Stimulated activated naive CD8-positive, alpha-beta T cell treated with anti-CD3 and anti-CD28 coated beads, Interleukin-15, Interleukin-2, amounts not matched to agents 100 ng/mL and 50 ng/mL, for 24 hours (primary cell): ENCODE measurements at regions not wholly inside any gene's neighbourhood (a gene's known extent, or its start where the extent isn't known, plus 50 kb on each side); places are given as distances from the start of the nearest gene placed in this dataset.

ENCODE experiments used
- H3K27ac Mint-ChIP-seq: one replicate; pipeline ENCODE4 v1.8.0; 2021; ENCODE audit warnings: mild to moderate bottlenecking, mixed read lengths
- H3K27me3 Mint-ChIP-seq: one replicate; pipeline ENCODE4 v1.8.0; 2021; ENCODE audit warnings: mixed read lengths
- H3K36me3 Mint-ChIP-seq: one replicate; pipeline ENCODE4 v1.8.0; 2021; ENCODE audit warnings: low read depth, mixed read lengths
- H3K4me1 Mint-ChIP-seq: one replicate; pipeline ENCODE4 v1.8.0; 2021; ENCODE audit warnings: low read depth, mixed read lengths
- H3K4me3 Mint-ChIP-seq: one replicate; pipeline ENCODE4 v1.8.0; 2021; ENCODE audit warnings: mild to moderate bottlenecking, mixed read lengths
- H3K9me3 Mint-ChIP-seq: one replicate; pipeline ENCODE4 v1.8.0; 2021; ENCODE audit warnings: mixed read lengths

DNA sequence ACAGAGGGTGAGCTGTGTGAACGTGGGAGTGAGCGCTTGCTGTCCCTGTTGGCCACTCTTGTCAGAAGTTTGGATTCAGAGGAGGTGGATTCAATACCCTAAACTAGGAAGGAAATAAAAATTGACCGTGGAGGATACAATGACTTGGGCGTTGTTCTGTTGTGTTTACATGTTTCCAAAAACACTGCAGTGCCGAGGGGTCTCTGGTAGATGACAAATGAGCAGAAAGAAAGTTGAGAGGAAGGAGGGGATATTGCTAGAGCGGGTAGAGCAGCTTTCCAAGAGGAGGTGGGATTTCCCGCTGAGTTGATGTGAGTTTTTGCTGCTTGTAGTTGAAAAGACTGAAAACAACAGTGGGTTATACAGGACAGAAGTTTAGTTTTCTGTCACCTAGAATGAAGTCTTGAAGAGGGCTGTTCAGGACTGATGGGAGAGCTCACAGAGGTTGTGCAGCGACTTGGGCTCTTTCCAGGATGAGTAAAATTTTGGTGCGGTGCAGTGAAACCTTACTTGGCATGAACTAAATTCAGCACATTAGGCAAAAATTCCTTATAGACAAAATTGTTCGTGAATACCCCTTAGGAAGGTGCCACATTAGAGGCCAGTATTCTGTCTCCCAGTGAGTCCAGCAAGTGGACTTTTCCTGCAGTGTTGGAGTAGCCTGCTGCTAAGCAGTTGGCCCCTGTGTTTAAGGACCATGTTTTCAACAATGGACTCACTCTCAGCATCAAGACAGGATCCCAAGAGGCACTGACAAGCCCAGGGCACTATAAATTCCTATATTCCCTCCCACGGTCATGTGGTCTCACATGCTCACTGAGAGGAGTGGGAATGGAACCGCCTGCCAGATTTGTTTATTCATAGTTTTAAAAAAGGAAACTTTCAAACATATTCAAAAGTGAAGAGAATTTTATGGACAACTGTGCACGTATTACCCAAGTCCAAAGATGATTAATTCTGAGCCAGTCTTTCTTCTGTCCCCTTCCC, 435.0 kb upstream of the C2CD4B start:
- Mint-ChIP-seq H3K36me3 (no peaks in the 10 kb centered on the region), H3K27me3 (peaks cover 25% of the 10 kb centered on the region), H3K27ac (no peak overlapping the region), H3K4me3 (no peak overlapping the region), H3K4me1 (no peaks in the 10 kb centered on the region), H3K9me3 (no peaks in the 10 kb centered on the region)

DNA sequence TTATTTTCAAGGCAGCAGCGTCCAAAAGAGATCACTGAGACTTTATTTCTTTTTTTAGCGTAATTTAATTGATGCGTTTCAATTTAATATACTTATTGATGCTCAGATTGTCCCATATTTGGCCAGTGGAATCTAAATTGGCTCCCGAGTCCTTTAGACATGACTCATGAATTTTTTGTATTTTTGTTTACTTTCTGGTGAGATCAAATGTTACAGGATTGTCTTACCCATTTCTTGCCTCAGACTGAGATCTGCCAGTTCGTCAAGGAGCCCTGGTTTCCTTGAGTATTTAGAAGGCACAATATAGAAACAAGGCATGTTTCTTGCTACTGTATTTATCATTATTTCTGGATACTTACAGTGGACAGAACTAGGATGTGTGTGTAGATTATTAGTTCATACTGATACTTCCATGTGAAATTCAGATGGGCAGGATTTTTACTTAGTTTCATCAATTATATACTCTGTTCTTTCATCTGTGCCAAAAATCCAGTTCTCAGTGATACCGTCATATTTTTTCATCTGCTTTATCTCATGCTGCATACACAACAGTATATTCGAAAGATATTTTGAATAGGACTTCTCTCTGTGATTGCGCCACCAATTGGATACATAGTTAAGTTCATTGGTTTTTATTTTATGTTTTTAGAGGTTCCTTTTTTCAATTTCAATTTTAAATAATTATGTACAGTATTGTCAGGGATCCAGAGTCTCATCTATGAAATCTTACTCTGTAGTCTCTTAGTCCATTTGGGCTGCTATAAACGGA, 436.9 kb upstream of the C2CD4B start:
- no peaks in the 10 kb centered on the region for H3K4me1 Mint-ChIP-seq
- H3K27ac Mint-ChIP-seq, result no peak overlapping the region
- H3K9me3 Mint-ChIP-seq, result no peaks in the 10 kb centered on the region
- H3K27me3 Mint-ChIP-seq, result peaks cover 19% of the 10 kb centered on the region
- H3K36me3 Mint-ChIP-seq, result no peaks in the 10 kb centered on the region
- H3K4me3 Mint-ChIP-seq, result no peak overlapping the region

- no peaks in the 10 kb centered on the region for H3K4me1 Mint-ChIP-seq
- no peaks in the 10 kb centered on the region for H3K36me3 Mint-ChIP-seq
These were observed 438.7 kb upstream of the C2CD4B start for GRCh38 chr15:62603742-62604141.

DNA sequence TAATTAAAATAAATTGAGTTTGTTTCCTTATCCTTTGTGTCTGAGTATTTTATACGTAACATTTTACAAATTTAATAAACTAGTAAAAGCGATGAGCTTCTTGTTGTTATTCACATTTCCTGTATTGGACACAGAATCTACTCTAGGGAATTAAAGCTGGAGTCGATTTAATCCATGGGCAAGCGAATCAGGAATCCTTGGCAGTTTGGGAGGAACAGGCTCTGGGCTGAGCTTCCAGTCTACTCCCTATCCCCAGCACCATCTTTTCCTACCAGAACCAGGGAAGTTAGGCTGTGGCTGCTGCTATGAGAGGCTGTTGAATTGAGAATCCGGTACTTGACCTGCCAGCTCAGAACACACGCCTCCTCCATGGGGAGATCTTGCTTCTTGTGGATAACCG, 437.3 kb upstream of the TPM1 start:
- Mint-ChIP-seq H3K27me3 (peaks cover 19% of the 10 kb centered on the region), H3K4me3 (no peak overlapping the region), H3K9me3 (no peaks in the 10 kb centered on the region), H3K27ac (no peak overlapping the region), H3K36me3 (no peaks in the 10 kb centered on the region), H3K4me1 (no peaks in the 10 kb centered on the region)

More at GRCh38 chr15:62603742-62604141, 438.7 kb upstream of the C2CD4B start:
- H3K27me3 Mint-ChIP-seq, result peaks cover 22% of the 10 kb centered on the region
- H3K27ac Mint-ChIP-seq, result no peak overlapping the region
- no peaks in the 10 kb centered on the region for H3K9me3 Mint-ChIP-seq
- no peak overlapping the region for H3K4me3 Mint-ChIP-seq

GRCh38 chr15:62606376-62607113, 436.0 kb upstream of the TPM1 start:
- Mint-ChIP-seq H3K36me3 (no peaks in the 10 kb centered on the region), H3K4me3 (no peak overlapping the region), H3K27me3 (peaks cover 21% of the 10 kb centered on the region), H3K4me1 (no peaks in the 10 kb centered on the region), H3K9me3 (no peaks in the 10 kb centered on the region), H3K27ac (no peak overlapping the region)

- Mint-ChIP-seq H3K27me3 (peaks cover 17% of the 10 kb centered on the region), H3K9me3 (no peaks in the 10 kb centered on the region), H3K36me3 (no peaks in the 10 kb centered on the region), H3K27ac (no peak overlapping the region), H3K4me1 (no peaks in the 10 kb centered on the region), H3K4me3 (no peak overlapping the region)
These were observed 435.5 kb upstream of the TPM1 start for GRCh38 chr15:62607114-62607462.

GRCh38 chr15:62607643-62608042, 434.9 kb upstream of the TPM1 start:
- H3K4me1 Mint-ChIP-seq, result no peaks in the 10 kb centered on the region
- H3K9me3 Mint-ChIP-seq, result no peaks in the 10 kb centered on the region
- no peaks in the 10 kb centered on the region for H3K36me3 Mint-ChIP-seq
- H3K27me3 Mint-ChIP-seq, result peaks cover 15% of the 10 kb centered on the region
- no peak overlapping the region for H3K4me3 Mint-ChIP-seq
- no peak overlapping the region for H3K27ac Mint-ChIP-seq

DNA sequence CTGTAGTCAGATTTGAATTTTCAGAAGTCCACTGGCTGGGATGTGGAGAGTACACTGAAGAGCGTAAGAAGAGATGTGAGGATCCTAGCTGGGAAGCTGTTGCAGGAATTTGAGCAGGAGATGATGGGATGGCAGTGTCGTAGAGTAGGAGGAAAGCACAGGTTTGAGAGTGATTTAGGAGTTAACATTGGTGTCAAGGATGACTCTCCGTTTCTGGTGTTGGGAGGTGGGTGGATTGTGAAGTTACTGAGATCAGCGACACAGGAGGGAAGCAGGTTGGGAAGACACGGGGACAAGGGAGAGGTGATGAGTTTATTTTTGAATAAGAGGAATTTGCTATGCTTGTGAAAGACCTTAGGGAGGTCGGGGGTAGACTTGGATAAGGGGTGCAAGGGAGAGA, 434.2 kb upstream of the TPM1 start:
- H3K9me3 Mint-ChIP-seq, result no peaks in the 10 kb centered on the region
- H3K27me3 Mint-ChIP-seq, result peaks cover 21% of the 10 kb centered on the region
- H3K27ac Mint-ChIP-seq, result no peak overlapping the region
- no peaks in the 10 kb centered on the region for H3K4me1 Mint-ChIP-seq
- no peak overlapping the region for H3K4me3 Mint-ChIP-seq
- no peaks in the 10 kb centered on the region for H3K36me3 Mint-ChIP-seq

GRCh38 chr15:62610265-62610869, 432.2 kb upstream of the TPM1 start:
- Mint-ChIP-seq H3K4me1 (no peaks in the 10 kb centered on the region), H3K9me3 (no peaks in the 10 kb centered on the region), H3K27me3 (peaks cover 25% of the 10 kb centered on the region), H3K27ac (no peak overlapping the region), H3K4me3 (no peak overlapping the region), H3K36me3 (no peaks in the 10 kb centered on the region)

- no peaks in the 10 kb centered on the region for H3K4me1 Mint-ChIP-seq
- no peak overlapping the region for H3K27ac Mint-ChIP-seq
- no peak overlapping the region for H3K4me3 Mint-ChIP-seq
- H3K9me3 Mint-ChIP-seq, result no peaks in the 10 kb centered on the region
- H3K36me3 Mint-ChIP-seq, result no peaks in the 10 kb centered on the region
- H3K27me3 Mint-ChIP-seq, result peaks cover 25% of the 10 kb centered on the region
These were observed 431.5 kb upstream of the TPM1 start for GRCh38 chr15:62611002-62611401.

GRCh38 chr15:62612183-62612733, 430.3 kb upstream of the TPM1 start:
- H3K27ac Mint-ChIP-seq, result no peak overlapping the region
- H3K27me3 Mint-ChIP-seq, result peaks cover 25% of the 10 kb centered on the region
- H3K4me1 Mint-ChIP-seq, result no peaks in the 10 kb centered on the region
- no peak overlapping the region for H3K4me3 Mint-ChIP-seq
- H3K9me3 Mint-ChIP-seq, result no peaks in the 10 kb centered on the region
- no peaks in the 10 kb centered on the region for H3K36me3 Mint-ChIP-seq

DNA sequence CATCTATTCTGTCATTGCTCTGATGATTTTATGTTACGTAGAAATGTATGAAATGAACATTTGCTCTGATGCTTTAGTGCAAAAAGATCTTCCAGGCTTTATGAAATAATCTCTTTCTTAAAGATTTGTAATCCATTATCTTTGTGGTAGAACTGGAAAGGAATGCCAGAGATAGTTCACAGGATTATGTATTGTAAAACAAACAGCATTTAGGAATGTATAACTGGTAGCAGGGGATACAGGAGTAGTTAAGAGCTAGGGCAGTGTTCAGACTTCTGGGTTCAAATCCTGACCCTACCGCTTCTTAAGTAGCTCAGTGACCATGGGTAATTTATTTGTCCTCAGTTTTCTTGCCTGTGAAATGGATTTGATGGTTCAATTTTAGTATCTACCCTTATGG, 429.8 kb upstream of the TPM1 start:
- no peaks in the 10 kb centered on the region for H3K36me3 Mint-ChIP-seq
- H3K4me3 Mint-ChIP-seq, result no peak overlapping the region
- H3K27ac Mint-ChIP-seq, result no peak overlapping the region
- H3K9me3 Mint-ChIP-seq, result no peaks in the 10 kb centered on the region
- H3K4me1 Mint-ChIP-seq, result no peaks in the 10 kb centered on the region
- peaks cover 25% of the 10 kb centered on the region for H3K27me3 Mint-ChIP-seq

DNA sequence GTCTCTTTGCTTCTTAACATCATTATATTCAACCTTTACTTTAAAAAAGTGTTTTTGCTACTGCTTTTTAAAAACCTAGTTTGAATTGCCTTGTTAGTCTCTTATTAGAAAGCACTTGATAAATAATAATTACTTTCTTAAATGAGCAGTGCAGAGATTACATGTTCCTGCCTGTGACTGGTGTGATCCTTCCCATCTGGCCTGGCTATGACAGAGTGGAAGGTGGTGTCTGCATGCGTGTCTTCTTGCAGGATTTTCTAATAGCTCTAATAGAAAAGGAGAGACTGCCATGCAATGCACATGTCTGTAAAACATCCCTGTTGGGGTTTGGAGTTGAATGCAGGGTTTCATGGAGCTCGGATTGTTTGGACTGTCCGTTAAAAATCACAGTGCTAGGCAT, 425.8 kb upstream of the TPM1 start:
- peaks cover 16% of the 10 kb centered on the region for H3K27me3 Mint-ChIP-seq
- no peaks in the 10 kb centered on the region for H3K36me3 Mint-ChIP-seq
- no peaks in the 10 kb centered on the region for H3K9me3 Mint-ChIP-seq
- no peak overlapping the region for H3K27ac Mint-ChIP-seq
- H3K4me1 Mint-ChIP-seq, result no peaks in the 10 kb centered on the region
- no peak overlapping the region for H3K4me3 Mint-ChIP-seq

DNA sequence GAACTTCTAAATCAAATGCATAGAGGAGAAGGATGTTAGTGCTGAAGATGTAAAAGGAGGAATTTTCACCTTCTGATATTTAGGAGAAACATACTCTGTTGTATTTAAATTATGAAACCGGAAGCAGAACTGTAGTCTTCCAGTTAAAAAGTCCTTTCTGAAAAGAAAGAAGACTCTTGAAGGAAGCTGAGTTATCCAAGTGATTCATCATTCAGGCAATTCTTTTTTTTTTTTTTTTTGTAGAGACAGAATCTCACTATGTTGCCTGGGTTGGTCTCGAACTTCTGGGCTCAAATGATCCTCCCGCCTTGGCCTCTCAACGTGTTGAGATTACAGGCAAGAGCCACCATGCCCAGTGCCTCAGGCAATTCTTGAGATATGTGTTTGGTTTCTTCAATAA, 424.8 kb upstream of the TPM1 start:
- no peak overlapping the region for H3K27ac Mint-ChIP-seq
- H3K9me3 Mint-ChIP-seq, result no peaks in the 10 kb centered on the region
- no peak overlapping the region for H3K4me3 Mint-ChIP-seq
- H3K36me3 Mint-ChIP-seq, result no peaks in the 10 kb centered on the region
- H3K4me1 Mint-ChIP-seq, result no peaks in the 10 kb centered on the region
- H3K27me3 Mint-ChIP-seq, result peaks cover 15% of the 10 kb centered on the region
